ENCODE measurements at regions not wholly inside any gene's neighbourhood (a gene's known extent, or its start where the extent isn't known, plus 50 kb on each side); places are given as distances from the start of the nearest gene placed in this dataset.
"Not testable (repeated sequence)": the region's sequence is repeated elsewhere in the genome, so short reads cannot be mapped to it uniquely, and the experiment has no call there.

- Histone ChIP-seq H3K9me3 (no peaks in the 10 kb centered on the region), H3K4me3 (no peak overlapping the region), H3K27ac (no peak overlapping the region), H3K27me3 (ENCODE audit: insufficient read depth in 3 of 3, low read length in 2 of 3) (no peaks in the 10 kb centered on the region), H3K36me3 (ENCODE audit: insufficient read depth in 1 of 2, low read depth in 1 of 2) (no peaks in the 10 kb centered on the region), H3K4me1 (no peaks in the 10 kb centered on the region)
- intact Hi-C loops (cut with DNase I), result no loop called here
- no peak for TF ChIP-seq CTCF (IDR thresholded peaks at IDR 0.05)
- 48 to 72% (median 56%) methylated on average over 2 of the region's 2 CpGs for WGBS, 3 donors
- ATAC-seq, result no peak
- DNase-seq, result no peak
Measured at GRCh38 chr2:122080871-122081270, 325.4 kb downstream of the TSN start.

GRCh38 chr2:122081751-122082150 is 326.3 kb downstream of the TSN start:
- ATAC-seq, result no peak
- Histone ChIP-seq H3K27ac (no peak overlapping the region), H3K27me3 (ENCODE audit: insufficient read depth in 3 of 3, low read length in 2 of 3) (no peaks in the 10 kb centered on the region), H3K36me3 (ENCODE audit: insufficient read depth in 1 of 2, low read depth in 1 of 2) (no peaks in the 10 kb centered on the region), H3K4me3 (no peak overlapping the region), H3K9me3 (no peaks in the 10 kb centered on the region), H3K4me1 (no peaks in the 10 kb centered on the region)
- TF ChIP-seq CTCF (IDR thresholded peaks at IDR 0.05), result no peak
- no peak for DNase-seq
- 59 to 66% (median 62%) methylated on average over 3 of the region's 3 CpGs for WGBS, 3 donors
- intact Hi-C loops (cut with DNase I), result no loop called here

- WGBS, 3 donors, result 33 to 51% (median 46%) methylated on average over 4 of the region's 4 CpGs
- ATAC-seq (no peak), DNase-seq (no peak)
- intact Hi-C loops (cut with DNase I), result no loop called here
- H3K27me3 ChIP-seq (ENCODE audit: insufficient read depth in 3 of 3, low read length in 2 of 3), result no peaks in the 10 kb centered on the region
- no peak overlapping the region for H3K4me3 ChIP-seq
- peaks cover 6% of the 10 kb centered on the region for H3K9me3 ChIP-seq
- no peaks in the 10 kb centered on the region for H3K36me3 ChIP-seq (ENCODE audit: insufficient read depth in 1 of 2, low read depth in 1 of 2)
- TF ChIP-seq CTCF (IDR thresholded peaks at IDR 0.05), result no peak
- H3K27ac ChIP-seq, result no peak overlapping the region
- H3K4me1 ChIP-seq, result no peaks in the 10 kb centered on the region
Measured at GRCh38 chr2:122083256-122084048, 328.0 kb downstream of the TSN start.

GRCh38 chr2:122085672-122086071 is 330.2 kb downstream of the TSN start:
- DNase-seq; H3K4me1 ChIP-seq; ATAC-seq; H3K4me3 ChIP-seq; H3K36me3 ChIP-seq (ENCODE audit: insufficient read depth in 1 of 2, low read depth in 1 of 2); H3K27ac ChIP-seq; H3K9me3 ChIP-seq; intact Hi-C loops (cut with DNase I); H3K27me3 ChIP-seq (ENCODE audit: insufficient read depth in 3 of 3, low read length in 2 of 3): not testable (repeated sequence)

GRCh38 chr2:122094557-122094956 is 339.1 kb downstream of the TSN start:
- Histone ChIP-seq H3K36me3 (ENCODE audit: insufficient read depth in 1 of 2, low read depth in 1 of 2) (no peaks in the 10 kb centered on the region), H3K27ac (no peak overlapping the region), H3K4me3 (no peak overlapping the region), H3K9me3 (no peaks in the 10 kb centered on the region), H3K4me1 (no peaks in the 10 kb centered on the region), H3K27me3 (ENCODE audit: insufficient read depth in 3 of 3, low read length in 2 of 3) (no peaks in the 10 kb centered on the region)
- TF ChIP-seq CTCF (IDR thresholded peaks at IDR 0.05), result no peak
- DNase-seq, result no peak
- ATAC-seq, result no peak
- WGBS, 3 donors, result 94 to 100% (median 100%) methylated on average over 1 of the region's 1 CpG
- intact Hi-C loops (cut with DNase I), result no loop called here
